GM13976 (cell line): ENCODE measurements at regions not wholly inside any gene's neighbourhood (a gene's known extent, or its start where the extent isn't known, plus 50 kb on each side); places are given as distances from the start of the nearest gene placed in this dataset.

Source experiments
- DNase-seq: peaks from one replicate; pipeline ENCODE4 v3.0.0; 2012; ENCODE audit warnings: low spot score
- CTCF ChIP-seq: IDR thresholded peaks from 2 replicates; pipeline ENCODE4 v1.5.1; 2012; ENCODE audit warnings: borderline replicate concordance, mild to moderate bottlenecking; ENCODE audit not compliant: insufficient read depth; ENCODE audit errors: extremely low read depth, missing control alignments, control extremely low read depth
- in situ Hi-C: fragments of 300-500 bp; cut with MboI; formaldehyde crosslinking; loops from one replicate; pipeline ENCODE4 v1.12.0; 2022; ENCODE audit warnings: low sequenced_read_pairs, mixed read lengths, inconsistent platforms; ENCODE audit not compliant: unreplicated experiment

DNA sequence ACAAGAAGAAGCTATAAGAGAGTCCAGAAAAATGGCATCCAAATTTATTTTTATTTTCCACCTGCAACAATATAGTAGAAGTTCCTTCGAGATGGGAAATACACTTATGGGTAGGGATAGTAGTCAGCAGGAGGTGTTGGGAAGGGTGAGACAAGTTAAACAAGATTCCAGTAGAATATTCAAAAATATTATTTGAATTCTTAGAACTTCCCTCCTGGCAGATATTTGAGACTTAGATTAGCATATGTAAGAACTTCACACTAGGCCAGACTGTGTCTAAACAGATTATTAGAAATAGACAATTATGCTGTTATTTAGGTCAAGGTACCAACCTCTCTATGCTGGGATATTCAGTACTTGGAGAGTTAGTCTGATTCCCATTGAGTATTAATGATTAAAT, 108.7 kb downstream of the PLK2 start:
- TF ChIP-seq CTCF, result no peak
- DNase-seq, result no peak
- in situ Hi-C loops, result no loop called here

DNA sequence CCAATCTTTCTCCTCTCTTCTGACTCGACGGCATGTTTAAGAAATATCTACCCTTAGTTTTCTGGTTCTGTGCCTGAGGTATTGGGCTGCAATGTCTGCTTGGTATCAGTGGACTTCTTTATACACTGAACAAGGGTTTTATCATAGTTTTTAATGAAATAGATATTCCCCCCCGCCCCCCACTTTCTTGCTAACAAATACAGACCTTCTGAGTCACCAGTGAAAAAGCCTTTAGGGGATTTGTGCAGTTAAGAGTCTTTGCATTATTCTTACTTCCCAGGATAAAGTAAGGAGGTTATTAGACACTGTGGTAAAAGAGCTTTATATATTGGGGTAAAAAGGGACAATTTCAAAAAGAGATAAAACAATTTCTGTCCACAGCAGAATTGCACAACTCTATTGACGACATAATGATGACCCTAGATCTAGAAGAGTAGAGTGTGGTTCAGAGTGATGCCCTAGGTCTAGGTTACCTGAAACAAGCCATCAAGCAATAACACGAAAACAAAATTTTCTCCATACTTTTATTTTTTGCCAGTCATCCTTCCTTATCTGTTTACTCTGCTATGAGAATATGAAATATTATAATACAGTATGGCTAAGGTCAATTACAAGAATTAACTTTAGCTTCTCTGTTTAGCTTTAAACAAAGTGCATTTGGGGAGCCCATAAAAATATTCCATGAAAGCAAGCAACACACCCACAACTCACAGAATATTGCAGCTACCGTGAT, 110.7 kb downstream of the PLK2 start:
- no peak for DNase-seq
- no peak for TF ChIP-seq CTCF
- in situ Hi-C loops, result no loop called here

DNA sequence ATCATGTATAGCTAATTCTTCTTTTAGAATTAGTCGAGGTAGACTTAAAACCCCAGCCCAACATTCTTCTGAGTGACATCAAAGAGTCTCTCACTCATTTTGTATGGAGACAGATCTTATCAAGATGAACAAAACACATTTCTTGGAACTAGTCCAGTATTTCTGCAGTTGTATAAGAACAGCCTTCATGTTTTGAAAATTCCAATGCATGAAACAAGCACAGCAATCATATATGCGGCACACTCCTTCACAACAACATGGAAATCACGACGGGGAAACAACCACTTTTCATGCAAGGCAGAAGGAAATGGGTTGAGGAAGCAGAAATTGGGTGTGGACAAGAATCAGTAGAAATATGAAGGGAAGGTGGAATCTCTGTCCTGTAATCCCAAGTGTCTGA, 113.8 kb downstream of the PLK2 start:
- no peak for TF ChIP-seq CTCF
- no peak for DNase-seq
- in situ Hi-C loops, result no loop called here

GRCh38 chr5:58341476-58341875, 118.4 kb downstream of the PLK2 start:
- no peak for DNase-seq
- TF ChIP-seq CTCF, result no peak
- in situ Hi-C loops, result no loop called here

GRCh38 chr5:58335518-58335917, 124.4 kb downstream of the PLK2 start:
- no peak for DNase-seq
- in situ Hi-C loops, result no loop called here
- TF ChIP-seq CTCF, result no peak

DNA sequence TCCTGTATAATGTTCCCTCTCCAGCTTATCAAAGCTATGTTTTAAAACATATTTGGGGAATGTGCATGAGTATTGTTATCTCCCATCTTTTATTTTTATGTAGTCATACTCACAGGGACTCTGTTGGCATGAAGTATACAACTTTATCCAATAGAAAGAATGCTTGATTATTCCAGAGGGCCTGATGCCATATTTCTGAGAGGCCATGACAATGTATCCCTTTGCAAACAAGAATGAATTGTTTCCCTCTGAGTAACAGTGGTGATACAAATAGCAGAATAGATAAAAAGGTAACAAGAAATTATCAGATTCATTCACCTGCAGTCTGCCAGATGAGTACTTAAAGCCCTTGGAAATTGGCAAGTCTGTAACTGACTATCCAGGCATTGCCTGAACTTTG, 125.9 kb downstream of the PLK2 start:
- in situ Hi-C loops, result no loop called here
- TF ChIP-seq CTCF, result no peak
- no peak for DNase-seq
